ENCODE measurements at regions not wholly inside any gene's neighbourhood (a gene's known extent, or its start where the extent isn't known, plus 50 kb on each side); places are given as distances from the start of the nearest gene placed in this dataset.

DNA sequence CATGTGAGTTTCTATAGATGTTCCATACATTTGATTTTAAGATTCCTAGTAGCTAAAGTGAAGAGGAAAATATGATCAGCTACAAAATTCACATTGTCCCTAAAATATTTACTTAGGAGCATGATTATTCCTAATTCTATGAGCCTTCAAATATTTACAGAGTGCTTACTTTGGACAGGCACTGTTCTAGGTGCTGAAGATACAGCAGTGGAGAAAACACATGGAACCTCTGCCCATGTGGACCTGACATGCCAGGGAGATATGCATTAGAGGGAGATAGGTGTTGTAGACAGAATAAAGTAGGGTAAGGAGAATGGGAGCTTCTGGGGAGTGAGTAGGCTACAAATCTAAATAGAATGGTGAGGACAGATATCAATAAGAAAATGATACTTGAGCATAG lies 62.6 kb upstream of the TACR1 start:
- no peak for DNase-seq (ENCODE audit: insufficient read length, low spot score, missing footprints)
- Histone ChIP-seq H3K79me2 (ENCODE audit: insufficient read depth, low read length) (no peaks in the 10 kb centered on the region), H3K4me3 (ENCODE audit: insufficient read depth, low read length) (no peak overlapping the region), H4K20me1 (ENCODE audit: insufficient read depth, low read length) (no peaks in the 10 kb centered on the region), H3K36me3 (ENCODE audit: insufficient read depth, low read length) (no peaks in the 10 kb centered on the region), H3K27me3 (ENCODE audit: insufficient read depth, low read length) (no peaks in the 10 kb centered on the region), H3K9me3 (ENCODE audit: low read depth, low read length) (no peaks in the 10 kb centered on the region), H3K4me2 (ENCODE audit: insufficient read depth, low read length) (no peak overlapping the region), H3K27ac (ENCODE audit: low read depth, low read length) (no peak overlapping the region), H3K4me1 (ENCODE audit: insufficient read depth, low read length) (no peaks in the 10 kb centered on the region), H2AFZ (ENCODE audit: low read length) (no peak overlapping the region)
- TF ChIP-seq, protein P1, sequence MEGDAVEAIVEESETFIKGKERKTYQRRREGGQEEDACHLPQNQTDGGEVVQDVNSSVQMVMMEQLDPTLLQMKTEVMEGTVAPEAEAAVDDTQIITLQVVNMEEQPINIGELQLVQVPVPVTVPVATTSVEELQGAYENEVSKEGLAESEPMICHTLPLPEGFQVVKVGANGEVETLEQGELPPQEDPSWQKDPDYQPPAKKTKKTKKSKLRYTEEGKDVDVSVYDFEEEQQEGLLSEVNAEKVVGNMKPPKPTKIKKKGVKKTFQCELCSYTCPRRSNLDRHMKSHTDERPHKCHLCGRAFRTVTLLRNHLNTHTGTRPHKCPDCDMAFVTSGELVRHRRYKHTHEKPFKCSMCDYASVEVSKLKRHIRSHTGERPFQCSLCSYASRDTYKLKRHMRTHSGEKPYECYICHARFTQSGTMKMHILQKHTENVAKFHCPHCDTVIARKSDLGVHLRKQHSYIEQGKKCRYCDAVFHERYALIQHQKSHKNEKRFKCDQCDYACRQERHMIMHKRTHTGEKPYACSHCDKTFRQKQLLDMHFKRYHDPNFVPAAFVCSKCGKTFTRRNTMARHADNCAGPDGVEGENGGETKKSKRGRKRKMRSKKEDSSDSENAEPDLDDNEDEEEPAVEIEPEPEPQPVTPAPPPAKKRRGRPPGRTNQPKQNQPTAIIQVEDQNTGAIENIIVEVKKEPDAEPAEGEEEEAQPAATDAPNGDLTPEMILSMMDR (IDR thresholded peaks at IDR 0.05; ENCODE audit: extremely low read depth, low read depth, low read length) = no peak

DNA sequence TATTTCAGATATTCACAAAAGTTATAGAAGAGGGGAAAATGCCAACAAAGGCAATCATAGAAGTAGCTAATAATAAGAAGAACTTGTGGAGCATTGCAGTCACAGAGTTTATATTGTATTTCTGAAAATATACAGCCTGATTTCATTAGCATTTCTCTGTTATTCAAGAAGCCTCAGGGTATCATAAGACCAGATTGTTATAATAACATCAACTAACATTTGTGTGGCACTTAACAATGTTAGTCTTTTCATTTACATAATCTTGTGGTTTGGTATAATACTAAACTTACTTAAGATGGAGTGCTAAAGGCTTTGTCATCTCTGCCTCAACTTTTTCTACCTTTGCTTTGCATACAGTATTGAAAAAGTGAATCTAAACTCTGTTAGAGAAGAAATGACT lies 61.6 kb upstream of the TACR1 start:
- no peaks in the 10 kb centered on the region for H3K79me2 ChIP-seq (ENCODE audit: insufficient read depth, low read length)
- no peak overlapping the region for H2AFZ ChIP-seq (ENCODE audit: low read length)
- no peaks in the 10 kb centered on the region for H3K9me3 ChIP-seq (ENCODE audit: low read depth, low read length)
- no peak overlapping the region for H3K27ac ChIP-seq (ENCODE audit: low read depth, low read length)
- no peak for DNase-seq (ENCODE audit: insufficient read length, low spot score, missing footprints)
- TF ChIP-seq, protein P1 (IDR thresholded peaks at IDR 0.05; ENCODE audit: extremely low read depth, low read depth, low read length) = no peak
- no peaks in the 10 kb centered on the region for H3K36me3 ChIP-seq (ENCODE audit: insufficient read depth, low read length)
- H3K4me3 ChIP-seq (ENCODE audit: insufficient read depth, low read length) = no peak overlapping the region
- H3K4me1 ChIP-seq (ENCODE audit: insufficient read depth, low read length) = no peaks in the 10 kb centered on the region
- H3K4me2 ChIP-seq (ENCODE audit: insufficient read depth, low read length) = no peak overlapping the region
- H4K20me1 ChIP-seq (ENCODE audit: insufficient read depth, low read length) = no peaks in the 10 kb centered on the region
- no peaks in the 10 kb centered on the region for H3K27me3 ChIP-seq (ENCODE audit: insufficient read depth, low read length)

DNA sequence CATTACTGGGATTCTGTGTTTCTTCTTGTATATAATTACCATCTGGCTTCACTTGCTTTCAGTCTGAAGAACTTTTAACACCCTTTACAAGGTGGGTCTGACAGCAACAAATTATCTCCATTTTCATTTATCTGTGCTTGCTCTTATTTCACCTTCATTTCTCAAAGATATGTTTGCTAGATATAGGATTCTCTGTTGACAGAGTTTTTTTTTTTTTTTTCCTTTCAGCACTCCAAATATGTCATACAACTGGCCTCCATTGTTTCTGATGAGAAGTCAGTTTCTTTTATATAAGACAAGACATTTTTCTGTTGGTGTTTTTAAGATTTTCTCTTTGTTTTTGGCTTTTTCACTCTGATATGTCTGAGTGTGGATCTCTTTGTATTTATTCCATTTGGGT lies 59.3 kb upstream of the TACR1 start:
- H3K27me3 ChIP-seq (ENCODE audit: insufficient read depth, low read length) = no peaks in the 10 kb centered on the region
- H3K9me3 ChIP-seq (ENCODE audit: low read depth, low read length) = no peaks in the 10 kb centered on the region
- no peaks in the 10 kb centered on the region for H3K79me2 ChIP-seq (ENCODE audit: insufficient read depth, low read length)
- H2AFZ ChIP-seq (ENCODE audit: low read length) = no peak overlapping the region
- no peak for DNase-seq (ENCODE audit: insufficient read length, low spot score, missing footprints)
- no peak overlapping the region for H3K4me2 ChIP-seq (ENCODE audit: insufficient read depth, low read length)
- no peaks in the 10 kb centered on the region for H4K20me1 ChIP-seq (ENCODE audit: insufficient read depth, low read length)
- H3K4me3 ChIP-seq (ENCODE audit: insufficient read depth, low read length) = no peak overlapping the region
- no peak overlapping the region for H3K27ac ChIP-seq (ENCODE audit: low read depth, low read length)
- TF ChIP-seq, protein P1 (IDR thresholded peaks at IDR 0.05; ENCODE audit: extremely low read depth, low read depth, low read length) = no peak
- no peaks in the 10 kb centered on the region for H3K4me1 ChIP-seq (ENCODE audit: insufficient read depth, low read length)
- H3K36me3 ChIP-seq (ENCODE audit: insufficient read depth, low read length) = no peaks in the 10 kb centered on the region

DNA sequence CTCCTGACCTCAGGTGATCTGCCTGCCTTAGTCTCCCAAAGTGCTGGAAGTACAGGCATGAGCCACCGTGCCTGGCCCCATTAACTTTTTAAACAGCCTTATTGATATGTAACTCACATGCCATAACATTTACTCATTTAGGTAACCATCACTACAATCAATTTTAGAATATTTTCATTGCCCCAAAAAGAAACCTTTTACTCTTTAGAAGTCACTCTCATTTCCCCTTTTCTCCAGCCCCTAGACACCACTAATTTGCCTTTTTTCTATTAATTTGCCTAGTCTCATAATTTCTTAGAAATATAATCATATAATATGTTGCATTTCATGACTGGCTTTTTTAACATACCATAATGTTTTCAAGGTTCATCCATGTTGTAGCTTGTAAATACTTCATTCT lies 57.2 kb upstream of the TACR1 start:
- Histone ChIP-seq H3K4me3 (ENCODE audit: insufficient read depth, low read length) (no peak overlapping the region), H2AFZ (ENCODE audit: low read length) (no peak overlapping the region), H3K27me3 (ENCODE audit: insufficient read depth, low read length) (no peaks in the 10 kb centered on the region), H3K4me2 (ENCODE audit: insufficient read depth, low read length) (no peak overlapping the region), H3K36me3 (ENCODE audit: insufficient read depth, low read length) (no peaks in the 10 kb centered on the region), H4K20me1 (ENCODE audit: insufficient read depth, low read length) (no peaks in the 10 kb centered on the region), H3K9me3 (ENCODE audit: low read depth, low read length) (no peaks in the 10 kb centered on the region), H3K4me1 (ENCODE audit: insufficient read depth, low read length) (peaks cover 4% of the 10 kb centered on the region), H3K27ac (ENCODE audit: low read depth, low read length) (no peak overlapping the region), H3K79me2 (ENCODE audit: insufficient read depth, low read length) (no peaks in the 10 kb centered on the region)
- TF ChIP-seq, protein P1 (IDR thresholded peaks at IDR 0.05; ENCODE audit: extremely low read depth, low read depth, low read length) = no peak
- no peak for DNase-seq (ENCODE audit: insufficient read length, low spot score, missing footprints)
